Gastrocnemius medialis (tissue), 4 donors: ENCODE measurements at regions not wholly inside any gene's neighbourhood (a gene's known extent, or its start where the extent isn't known, plus 50 kb on each side); places are given as distances from the start of the nearest gene placed in this dataset.

Source experiments
- POLR2A ChIP-seq, 2 donors: fragments of 450-650 bp; IDR thresholded peaks; one replicate each; pipeline ENCODE4 v1.6.1; 2017; ENCODE audit warnings: antibody characterized with exemption in 2 of 2, mild to moderate bottlenecking in 2 of 2, moderate library complexity in 2 of 2
- TF ChIP-seq, protein P1 (sequence below), 5 experiments: fragments of 450-650 bp in 3 of 5; fragments of 200-600 bp in 2 of 5; sonication (generic) in 2 of 5; IDR thresholded peaks in 4 of 5; conservative IDR thresholded peaks in 1 of 5; 1 replicate in 4 of 5; 2 replicates in 1 of 5; pipeline ENCODE4 v1.5.1; 2016 to 2019; ENCODE audit warnings: antibody characterized with exemption in 5 of 5, mild to moderate bottlenecking in 3 of 5, moderate library complexity in 3 of 5

DNA sequence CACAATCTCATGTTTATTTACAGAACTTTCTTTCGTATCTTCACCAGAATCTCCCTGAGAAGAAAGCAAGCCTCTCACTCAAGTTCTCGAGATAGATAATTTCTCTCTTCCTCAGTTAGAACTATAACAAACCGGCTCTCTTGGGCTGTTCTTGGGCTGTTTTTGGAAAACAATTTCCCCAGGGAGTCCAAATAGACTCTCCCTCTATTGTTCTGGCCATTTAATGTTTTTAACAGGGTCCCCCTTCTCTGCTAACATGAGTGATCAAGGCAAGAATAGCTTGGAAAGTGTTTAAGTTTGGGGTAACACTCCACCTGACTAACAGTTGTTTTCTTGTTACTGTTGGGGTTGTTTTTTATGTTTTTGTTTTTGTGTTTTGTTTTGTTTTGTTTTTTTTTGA is 64.8 kb upstream of the UCN3 start:
- TF ChIP-seq, protein P1, sequence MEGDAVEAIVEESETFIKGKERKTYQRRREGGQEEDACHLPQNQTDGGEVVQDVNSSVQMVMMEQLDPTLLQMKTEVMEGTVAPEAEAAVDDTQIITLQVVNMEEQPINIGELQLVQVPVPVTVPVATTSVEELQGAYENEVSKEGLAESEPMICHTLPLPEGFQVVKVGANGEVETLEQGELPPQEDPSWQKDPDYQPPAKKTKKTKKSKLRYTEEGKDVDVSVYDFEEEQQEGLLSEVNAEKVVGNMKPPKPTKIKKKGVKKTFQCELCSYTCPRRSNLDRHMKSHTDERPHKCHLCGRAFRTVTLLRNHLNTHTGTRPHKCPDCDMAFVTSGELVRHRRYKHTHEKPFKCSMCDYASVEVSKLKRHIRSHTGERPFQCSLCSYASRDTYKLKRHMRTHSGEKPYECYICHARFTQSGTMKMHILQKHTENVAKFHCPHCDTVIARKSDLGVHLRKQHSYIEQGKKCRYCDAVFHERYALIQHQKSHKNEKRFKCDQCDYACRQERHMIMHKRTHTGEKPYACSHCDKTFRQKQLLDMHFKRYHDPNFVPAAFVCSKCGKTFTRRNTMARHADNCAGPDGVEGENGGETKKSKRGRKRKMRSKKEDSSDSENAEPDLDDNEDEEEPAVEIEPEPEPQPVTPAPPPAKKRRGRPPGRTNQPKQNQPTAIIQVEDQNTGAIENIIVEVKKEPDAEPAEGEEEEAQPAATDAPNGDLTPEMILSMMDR (IDR thresholded peaks at IDR 0.05 in 4 of 5, conservative IDR thresholded peaks at IDR 0.05 in 1 of 5): no peak
- no peak for TF ChIP-seq POLR2A (IDR thresholded peaks at IDR 0.05)
